Peyer's patch (tissue), 4 donors: ENCODE measurements at regions not wholly inside any gene's neighbourhood (a gene's known extent, or its start where the extent isn't known, plus 50 kb on each side); places are given as distances from the start of the nearest gene placed in this dataset.

Experiments used
- DNase-seq, 3 donors: peaks; one replicate each; pipeline ENCODE4 v3.0.0-alpha.2; 2017 to 2019
- H3K27ac ChIP-seq, 4 donors: fragments of 200-600 bp; sonication (generic); one replicate each; pipeline ENCODE4 v1.5.1; 2016 to 2019
- H3K27me3 ChIP-seq, 2 donors: fragments of 200-600 bp; sonication (generic); one replicate each; pipeline ENCODE4 v1.5.1; 2019
- H3K36me3 ChIP-seq, 3 donors: fragments of 200-600 bp; sonication (generic); one replicate each; pipeline ENCODE4 v1.5.1; 2016 to 2019
- H3K4me1 ChIP-seq, 4 donors: fragments of 200-600 bp; sonication (generic); one replicate each; pipeline ENCODE4 v1.5.1; 2016 to 2019
- H3K4me3 ChIP-seq, 4 donors: fragments of 200-600 bp; sonication (generic); 1 replicate in 3 of 4; 2 replicates in 1 of 4; pipeline ENCODE4 v1.5.1; 2016 to 2019; ENCODE audit warnings: mild to moderate bottlenecking in 1 of 4
- H3K9me3 ChIP-seq, 4 donors: fragments of 200-600 bp; sonication (generic); one replicate each; pipeline ENCODE4 v1.5.1; 2016 to 2019; ENCODE audit warnings: mild to moderate bottlenecking in 1 of 4
- CTCF ChIP-seq, 6 experiments: fragments of 450-650 bp in 4 of 6; fragments of 200-600 bp in 2 of 6; sonication (generic) in 1 of 6; IDR thresholded peaks; one replicate each; pipeline ENCODE4 v1.5.1; 2017 to 2019; ENCODE audit warnings: antibody characterized with exemption in 6 of 6, mild to moderate bottlenecking in 3 of 6, moderate library complexity in 1 of 6
- POLR2A ChIP-seq, 2 donors: fragments of 450-650 bp; IDR thresholded peaks; one replicate each; pipeline ENCODE4 v1.5.1; 2017; ENCODE audit warnings: antibody characterized with exemption in 2 of 2, mild to moderate bottlenecking in 2 of 2, moderate library complexity in 2 of 2

- Histone ChIP-seq H3K27me3 (no peaks in the 10 kb centered on the region), H3K36me3 (no peaks in the 10 kb centered on the region), H3K4me1 (no peaks in the 10 kb centered on the region), H3K4me3 (no peak overlapping the region), H3K27ac (no peak overlapping the region), H3K9me3 (no peaks in the 10 kb centered on the region)
- no peak for DNase-seq
- TF ChIP-seq CTCF (IDR thresholded peaks at IDR 0.05) (no peak), POLR2A (IDR thresholded peaks at IDR 0.05) (no peak)
These were observed 116.9 kb upstream of the FAM83B start for GRCh38 chr6:54729716-54730115.

DNA sequence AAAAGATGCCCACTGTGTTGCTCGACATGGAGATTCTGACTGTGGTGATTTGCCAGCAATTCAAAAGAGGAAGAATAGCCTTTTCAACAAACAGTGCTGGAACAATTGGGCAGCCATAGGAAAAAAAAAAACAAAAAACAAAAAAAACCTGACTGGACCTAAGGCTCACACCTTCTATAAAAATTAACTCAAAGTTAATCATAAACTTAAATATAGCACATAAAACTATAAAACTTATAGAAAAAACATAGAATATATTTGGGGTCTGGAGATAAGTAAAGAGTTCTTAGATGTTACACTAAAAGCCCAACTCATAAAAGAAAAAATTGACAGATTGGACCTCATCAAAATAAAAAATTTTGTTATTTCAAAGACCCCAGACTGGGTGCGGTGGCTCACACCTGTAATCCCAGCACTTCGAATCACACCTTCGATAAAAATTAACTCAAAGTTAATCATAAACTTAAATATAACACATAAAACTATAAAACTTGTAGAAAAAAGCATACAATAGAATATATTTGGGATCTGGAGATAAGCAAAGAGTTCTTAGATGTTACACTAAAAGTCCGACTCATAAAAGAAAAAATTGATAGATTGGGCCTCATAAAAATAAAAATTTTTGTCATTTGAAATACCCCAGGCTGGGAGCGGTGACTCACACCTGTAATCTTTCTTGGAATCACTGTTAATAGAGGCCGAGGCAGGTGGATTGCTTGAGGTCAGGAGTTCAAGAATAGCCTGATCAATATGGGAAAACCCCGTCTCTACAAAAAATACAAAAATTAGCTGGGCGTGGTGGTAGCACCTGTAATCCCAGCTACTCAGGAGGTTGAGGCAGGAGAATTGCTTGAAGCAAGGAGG is 115.6 kb upstream of the FAM83B start:
- Histone ChIP-seq H3K4me1 (no peaks in the 10 kb centered on the region), H3K9me3 (no peaks in the 10 kb centered on the region), H3K36me3 (no peaks in the 10 kb centered on the region), H3K4me3 (no peak overlapping the region), H3K27ac (no peak overlapping the region), H3K27me3 (no peaks in the 10 kb centered on the region)
- peak in 1 of 3 donors; percentile 49 for DNase-seq
- TF ChIP-seq POLR2A (IDR thresholded peaks at IDR 0.05), result no peak
- no peak for TF ChIP-seq CTCF (IDR thresholded peaks at IDR 0.05)

GRCh38 chr6:54737247-54737646 is 109.3 kb upstream of the FAM83B start:
- H3K36me3 ChIP-seq, result no peaks in the 10 kb centered on the region
- H3K27me3 ChIP-seq, result no peaks in the 10 kb centered on the region
- H3K4me3 ChIP-seq, result no peak overlapping the region
- peak in 1 of 3 donors; percentile 46 for DNase-seq
- no peaks in the 10 kb centered on the region for H3K9me3 ChIP-seq
- no peaks in the 10 kb centered on the region for H3K4me1 ChIP-seq
- TF ChIP-seq POLR2A (IDR thresholded peaks at IDR 0.05) (no peak), CTCF (IDR thresholded peaks at IDR 0.05) (no peak)
- no peak overlapping the region for H3K27ac ChIP-seq

GRCh38 chr6:54747955-54748354 is 98.6 kb upstream of the FAM83B start:
- Histone ChIP-seq H3K27ac (no peak overlapping the region), H3K4me1 (no peaks in the 10 kb centered on the region), H3K27me3 (no peaks in the 10 kb centered on the region), H3K36me3 (no peaks in the 10 kb centered on the region), H3K4me3 (no peak overlapping the region), H3K9me3 (peaks cover 0 to 16% (median 0%) of the 10 kb centered on the region in 4 donors)
- TF ChIP-seq CTCF (IDR thresholded peaks at IDR 0.05) (no peak), POLR2A (IDR thresholded peaks at IDR 0.05) (no peak)
- DNase-seq, result no peak

DNA sequence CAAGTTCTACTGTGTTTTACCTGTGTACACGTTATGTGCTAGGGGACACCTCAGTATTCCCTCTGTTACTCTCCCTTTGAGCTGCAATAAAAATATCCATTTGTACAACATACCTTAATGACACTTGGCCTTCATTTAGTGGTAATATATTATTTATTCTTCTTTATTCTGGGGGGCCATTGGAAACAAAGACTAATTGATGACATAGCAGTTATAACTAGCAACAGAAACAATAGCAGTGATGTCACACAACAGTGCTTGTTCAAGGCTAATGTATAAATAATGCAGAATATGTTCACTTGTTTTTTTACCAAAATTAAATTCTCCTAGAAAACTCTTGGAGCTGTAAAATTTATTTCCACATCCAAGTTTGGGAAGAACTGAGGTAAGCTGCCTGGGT is 92.2 kb upstream of the FAM83B start:
- H3K4me3 ChIP-seq, result no peak overlapping the region
- DNase-seq, result no peak
- no peaks in the 10 kb centered on the region for H3K27me3 ChIP-seq
- no peaks in the 10 kb centered on the region for H3K36me3 ChIP-seq
- H3K9me3 ChIP-seq, result no peaks in the 10 kb centered on the region
- no peak for TF ChIP-seq CTCF (IDR thresholded peaks at IDR 0.05)
- TF ChIP-seq POLR2A (IDR thresholded peaks at IDR 0.05), result no peak
- H3K4me1 ChIP-seq, result no peaks in the 10 kb centered on the region
- no peak overlapping the region for H3K27ac ChIP-seq
